ENCODE measurements at regions not wholly inside any gene's neighbourhood (a gene's known extent, or its start where the extent isn't known, plus 50 kb on each side); places are given as distances from the start of the nearest gene placed in this dataset.
"Not testable (repeated sequence)": the region's sequence is repeated elsewhere in the genome, so short reads cannot be mapped to it uniquely, and the experiment has no call there.

DNA sequence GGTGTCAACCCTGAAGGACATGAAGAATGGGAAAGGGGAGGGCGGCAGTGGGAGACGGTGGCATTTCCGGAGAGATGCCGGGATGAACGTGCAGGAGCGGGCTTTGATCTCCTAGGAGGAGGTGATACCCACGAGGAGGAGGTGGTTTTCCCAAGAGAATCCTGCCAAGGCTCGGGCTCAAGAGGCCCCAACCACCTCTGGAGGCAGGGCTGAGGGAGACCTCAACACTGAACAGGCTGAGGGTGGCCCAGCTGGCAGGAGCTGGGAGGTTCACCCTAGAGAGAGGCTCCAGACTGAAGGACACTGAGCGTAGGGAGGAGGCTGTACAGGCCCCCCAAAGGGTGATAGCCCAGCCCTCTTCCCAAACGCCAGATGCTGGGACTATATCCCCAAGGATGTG is 422.2 kb upstream of the ZNF722 start:
- H3K4me3 ChIP-seq (ENCODE audit: low read depth, low read length); H3K36me3 Mint-ChIP-seq; H3K36me3 ChIP-seq (ENCODE audit: control insufficient read depth, insufficient read depth, low read length); DNase-seq; H3K4me1 ChIP-seq (ENCODE audit: control insufficient read depth, insufficient read depth, low read length, poor library complexity, severe bottlenecking); H3K27ac Mint-ChIP-seq; H3K27me3 ChIP-seq (ENCODE audit: control insufficient read depth, insufficient read depth, low read length); H3K27ac ChIP-seq (ENCODE audit: insufficient read depth, low read length, poor library complexity, severe bottlenecking); H3K4me3 Mint-ChIP-seq; H3K9me3 ChIP-seq (ENCODE audit: control insufficient read depth in 2 of 2, low read length in 2 of 2); ATAC-seq (ENCODE audit: low read depth in 2 of 2); H3K27me3 Mint-ChIP-seq; H3K4me1 Mint-ChIP-seq: not testable (repeated sequence)
- H3K9me3 Mint-ChIP-seq, result peaks cover 0 to 26% (median 4%) of the 10 kb centered on the region in 7 donors

GRCh38 chr7:63577066-63577465 is 421.6 kb upstream of the ZNF722 start:
- not testable (repeated sequence) for H3K27ac ChIP-seq (ENCODE audit: insufficient read depth, low read length, poor library complexity, severe bottlenecking); H3K27me3 Mint-ChIP-seq; H3K4me3 Mint-ChIP-seq; H3K9me3 ChIP-seq (ENCODE audit: control insufficient read depth in 2 of 2, low read length in 2 of 2); H3K4me1 Mint-ChIP-seq; H3K27ac Mint-ChIP-seq; DNase-seq; H3K36me3 ChIP-seq (ENCODE audit: control insufficient read depth, insufficient read depth, low read length); ATAC-seq (ENCODE audit: low read depth in 2 of 2); H3K4me1 ChIP-seq (ENCODE audit: control insufficient read depth, insufficient read depth, low read length, poor library complexity, severe bottlenecking); H3K4me3 ChIP-seq (ENCODE audit: low read depth, low read length); H3K27me3 ChIP-seq (ENCODE audit: control insufficient read depth, insufficient read depth, low read length); H3K36me3 Mint-ChIP-seq
- peaks cover 0 to 26% (median 4%) of the 10 kb centered on the region in 7 donors for H3K9me3 Mint-ChIP-seq

GRCh38 chr7:63580045-63580444 is 418.6 kb upstream of the ZNF722 start:
- not testable (repeated sequence) for H3K36me3 ChIP-seq (ENCODE audit: control insufficient read depth, insufficient read depth, low read length); H3K27me3 Mint-ChIP-seq; ATAC-seq (ENCODE audit: low read depth in 2 of 2); H3K4me3 Mint-ChIP-seq; H3K27me3 ChIP-seq (ENCODE audit: control insufficient read depth, insufficient read depth, low read length); H3K9me3 ChIP-seq (ENCODE audit: control insufficient read depth in 2 of 2, low read length in 2 of 2); H3K4me3 ChIP-seq (ENCODE audit: low read depth, low read length); H3K4me1 Mint-ChIP-seq; H3K36me3 Mint-ChIP-seq; H3K27ac ChIP-seq (ENCODE audit: insufficient read depth, low read length, poor library complexity, severe bottlenecking); H3K4me1 ChIP-seq (ENCODE audit: control insufficient read depth, insufficient read depth, low read length, poor library complexity, severe bottlenecking); H3K27ac Mint-ChIP-seq; DNase-seq
- peaks cover 0 to 24% (median 4%) of the 10 kb centered on the region in 7 donors for H3K9me3 Mint-ChIP-seq

GRCh38 chr7:63580536-63581300 is 417.9 kb upstream of the ZNF722 start:
- not testable (repeated sequence) for ATAC-seq (ENCODE audit: low read depth in 2 of 2); H3K4me3 Mint-ChIP-seq; H3K36me3 ChIP-seq (ENCODE audit: control insufficient read depth, insufficient read depth, low read length); H3K9me3 ChIP-seq (ENCODE audit: control insufficient read depth in 2 of 2, low read length in 2 of 2); H3K27me3 ChIP-seq (ENCODE audit: control insufficient read depth, insufficient read depth, low read length); H3K27ac ChIP-seq (ENCODE audit: insufficient read depth, low read length, poor library complexity, severe bottlenecking); H3K4me3 ChIP-seq (ENCODE audit: low read depth, low read length); H3K36me3 Mint-ChIP-seq; H3K27ac Mint-ChIP-seq; H3K4me1 ChIP-seq (ENCODE audit: control insufficient read depth, insufficient read depth, low read length, poor library complexity, severe bottlenecking); H3K27me3 Mint-ChIP-seq; DNase-seq; H3K4me1 Mint-ChIP-seq
- H3K9me3 Mint-ChIP-seq, result peaks cover 0 to 24% (median 4%) of the 10 kb centered on the region in 7 donors

- not testable (repeated sequence) for H3K4me1 Mint-ChIP-seq; H3K27ac Mint-ChIP-seq; ATAC-seq (ENCODE audit: low read depth in 2 of 2); H3K36me3 Mint-ChIP-seq; H3K4me3 Mint-ChIP-seq; DNase-seq; H3K4me1 ChIP-seq (ENCODE audit: control insufficient read depth, insufficient read depth, low read length, poor library complexity, severe bottlenecking); H3K27me3 Mint-ChIP-seq; H3K27ac ChIP-seq (ENCODE audit: insufficient read depth, low read length, poor library complexity, severe bottlenecking); H3K27me3 ChIP-seq (ENCODE audit: control insufficient read depth, insufficient read depth, low read length); H3K36me3 ChIP-seq (ENCODE audit: control insufficient read depth, insufficient read depth, low read length); H3K4me3 ChIP-seq (ENCODE audit: low read depth, low read length); H3K9me3 ChIP-seq (ENCODE audit: control insufficient read depth in 2 of 2, low read length in 2 of 2)
- peaks cover 0 to 19% (median 1%) of the 10 kb centered on the region in 7 donors for H3K9me3 Mint-ChIP-seq
These were observed 415.9 kb upstream of the ZNF722 start for GRCh38 chr7:63582771-63583170.

DNA sequence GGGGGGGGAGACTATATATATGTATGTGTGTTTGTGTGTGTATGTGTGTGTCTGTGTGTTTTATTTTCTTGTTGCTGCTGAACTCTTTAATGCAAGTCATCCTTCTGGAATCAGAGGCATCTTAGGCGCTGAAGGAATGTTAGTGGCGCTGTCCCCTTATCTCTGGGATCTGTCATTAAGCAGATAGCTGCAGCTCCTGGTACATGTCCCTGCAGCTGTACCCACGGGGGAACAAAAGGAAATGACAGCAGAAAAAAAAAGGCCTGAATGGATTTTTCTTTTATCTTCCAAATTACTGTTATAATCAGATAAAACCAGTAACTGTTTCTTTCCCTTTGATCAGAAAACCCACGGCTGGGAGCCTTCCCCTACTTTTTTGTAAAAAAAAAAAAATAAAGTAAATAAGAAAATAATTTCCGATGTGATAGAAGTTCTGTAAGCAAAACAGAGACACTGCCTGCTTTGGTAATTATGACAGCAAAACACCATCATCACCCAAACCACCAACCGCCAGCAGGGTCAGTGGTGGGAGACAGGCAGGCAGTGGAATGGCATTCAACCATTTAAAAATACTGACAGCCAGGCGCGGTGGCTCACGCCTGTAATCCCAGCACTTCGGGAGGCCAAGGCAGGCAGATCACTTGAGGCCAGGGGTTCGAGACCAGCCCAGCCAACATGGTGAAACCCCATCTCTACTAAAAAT is 411.3 kb upstream of the ZNF722 start:
- not testable (repeated sequence) for H3K36me3 Mint-ChIP-seq; H3K27me3 ChIP-seq (ENCODE audit: control insufficient read depth, insufficient read depth, low read length); H3K27ac ChIP-seq (ENCODE audit: insufficient read depth, low read length, poor library complexity, severe bottlenecking); H3K4me1 Mint-ChIP-seq; ATAC-seq (ENCODE audit: low read depth in 2 of 2); H3K4me3 Mint-ChIP-seq; H3K9me3 ChIP-seq (ENCODE audit: control insufficient read depth in 2 of 2, low read length in 2 of 2); H3K36me3 ChIP-seq (ENCODE audit: control insufficient read depth, insufficient read depth, low read length); H3K27me3 Mint-ChIP-seq; H3K4me3 ChIP-seq (ENCODE audit: low read depth, low read length); H3K9me3 Mint-ChIP-seq; DNase-seq; H3K4me1 ChIP-seq (ENCODE audit: control insufficient read depth, insufficient read depth, low read length, poor library complexity, severe bottlenecking); H3K27ac Mint-ChIP-seq

DNA sequence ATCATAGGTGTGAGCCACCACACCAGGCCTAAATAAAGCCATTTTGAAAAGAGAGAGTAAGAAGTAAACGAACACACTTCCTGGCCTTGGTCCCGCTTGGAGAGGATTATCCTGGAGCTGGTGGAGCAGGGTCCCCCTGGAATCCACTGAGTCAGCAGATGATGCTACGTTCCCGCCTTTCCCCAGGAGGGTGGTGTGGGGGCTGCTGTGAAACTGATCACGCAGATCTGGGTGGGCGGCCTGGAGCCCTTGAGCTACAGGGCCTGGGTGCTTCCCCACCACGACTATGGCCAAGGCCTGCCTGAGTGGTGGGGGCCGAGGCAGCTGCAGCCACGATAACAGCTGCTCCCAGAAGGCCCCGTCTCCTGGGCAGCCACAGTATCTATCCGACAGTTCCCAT is 407.4 kb upstream of the ZNF722 start:
- not testable (repeated sequence) for H3K4me1 ChIP-seq (ENCODE audit: control insufficient read depth, insufficient read depth, low read length, poor library complexity, severe bottlenecking); H3K9me3 ChIP-seq (ENCODE audit: control insufficient read depth in 2 of 2, low read length in 2 of 2)

DNA sequence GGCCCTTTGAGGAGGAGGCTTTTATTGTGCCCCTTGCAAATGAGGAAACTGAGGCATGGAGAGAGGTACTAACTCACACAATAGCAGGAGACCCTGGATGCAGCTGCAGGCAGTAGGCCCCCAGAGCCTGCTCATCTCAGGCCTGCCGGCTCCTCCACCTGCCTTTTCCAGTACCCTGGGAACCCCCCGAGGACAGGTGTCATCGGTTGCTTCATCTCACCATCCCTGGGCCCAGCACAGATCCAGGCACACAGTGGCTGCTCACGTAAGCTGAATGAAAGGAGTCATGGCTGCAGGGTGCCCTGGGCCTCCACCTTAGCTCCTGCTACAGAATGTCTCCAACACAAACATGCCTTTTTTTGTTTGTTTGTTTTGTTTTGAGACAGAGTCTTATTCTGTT is 394.8 kb upstream of the ZNF722 start:
- not testable (repeated sequence) for DNase-seq; ATAC-seq (ENCODE audit: low read depth in 2 of 2); H3K27me3 Mint-ChIP-seq; H3K9me3 ChIP-seq (ENCODE audit: control insufficient read depth in 2 of 2, low read length in 2 of 2); H3K27ac ChIP-seq (ENCODE audit: insufficient read depth, low read length, poor library complexity, severe bottlenecking); H3K4me1 ChIP-seq (ENCODE audit: control insufficient read depth, insufficient read depth, low read length, poor library complexity, severe bottlenecking); H3K36me3 ChIP-seq (ENCODE audit: control insufficient read depth, insufficient read depth, low read length); H3K27me3 ChIP-seq (ENCODE audit: control insufficient read depth, insufficient read depth, low read length); H3K27ac Mint-ChIP-seq; H3K9me3 Mint-ChIP-seq; H3K4me1 Mint-ChIP-seq; H3K4me3 Mint-ChIP-seq; H3K36me3 Mint-ChIP-seq; H3K4me3 ChIP-seq (ENCODE audit: low read depth, low read length)

More for the DNA sequence above, 407.4 kb upstream of the ZNF722 start:
- not testable (repeated sequence) for H3K36me3 ChIP-seq (ENCODE audit: control insufficient read depth, insufficient read depth, low read length); H3K36me3 Mint-ChIP-seq; H3K27ac ChIP-seq (ENCODE audit: insufficient read depth, low read length, poor library complexity, severe bottlenecking); H3K9me3 Mint-ChIP-seq; H3K27me3 ChIP-seq (ENCODE audit: control insufficient read depth, insufficient read depth, low read length); ATAC-seq (ENCODE audit: low read depth in 2 of 2); H3K4me3 Mint-ChIP-seq; H3K4me1 Mint-ChIP-seq; H3K27me3 Mint-ChIP-seq; DNase-seq; H3K27ac Mint-ChIP-seq; H3K4me3 ChIP-seq (ENCODE audit: low read depth, low read length)
